K562 (cell line): ENCODE measurements at regions not wholly inside any gene's neighbourhood (a gene's known extent, or its start where the extent isn't known, plus 50 kb on each side); places are given as distances from the start of the nearest gene placed in this dataset.

Experiments used
- ARNT ChIP-seq, 2 experiments: fragments of 450-650 bp; IDR thresholded peaks; 2 replicates each; pipeline ENCODE4 v1.6.1; 2016; ENCODE audit warnings: mild to moderate bottlenecking in 1 of 2
- BRD9 ChIP-seq: fragments of 450-650 bp; IDR thresholded peaks from 2 replicates; pipeline ENCODE4 v1.6.1; 2018; ENCODE audit warnings: low read depth; ENCODE audit not compliant: partially characterized antibody
- EHMT2 ChIP-seq: fragments of 450-650 bp; IDR thresholded peaks from 2 replicates; pipeline ENCODE4 v1.6.1; 2018; ENCODE audit warnings: antibody characterized with exemption
- EP400 ChIP-seq: fragments of 450-650 bp; IDR thresholded peaks from 2 replicates; pipeline ENCODE4 v1.6.1; 2017; ENCODE audit warnings: antibody characterized with exemption, mild to moderate bottlenecking, moderate library complexity
- FOXJ3 ChIP-seq: sonication (generic); formaldehyde crosslinking; IDR thresholded peaks from 2 replicates; pipeline ENCODE4 v1.4.0; 2020; ENCODE audit warnings: mild to moderate bottlenecking, missing genetic modification reagents
- HEY1 ChIP-seq: fragments of 250-450 bp; sonication (Bioruptor Pico); IDR thresholded peaks from 2 replicates; pipeline ENCODE4 v1.5.0; 2020; ENCODE audit warnings: mild to moderate bottlenecking, moderate library complexity, borderline replicate concordance
- HNRNPUL1 ChIP-seq: fragments of 200-400 bp; formaldehyde crosslinking; IDR thresholded peaks from 2 replicates; pipeline ENCODE4 v1.6.1; 2017; ENCODE audit warnings: low read length
- KDM2B ChIP-seq: fragments of 250-450 bp; sonication (Bioruptor Pico); IDR thresholded peaks from 2 replicates; pipeline ENCODE4 v1.8.0; 2021; ENCODE audit warnings: mild to moderate bottlenecking, moderate library complexity
- NFIC ChIP-seq: fragments of 450-650 bp; IDR thresholded peaks from 2 replicates; pipeline ENCODE4 v1.6.1; 2017; ENCODE audit warnings: mild to moderate bottlenecking, inconsistent platforms
- PCBP2 ChIP-seq: fragments of 200-400 bp; formaldehyde crosslinking; IDR thresholded peaks from 2 replicates; pipeline ENCODE4 v1.6.1; 2018; ENCODE audit warnings: low read length, low read depth, mild to moderate bottlenecking, moderate library complexity; ENCODE audit not compliant: poor library complexity, severe bottlenecking
- U2AF2 ChIP-seq: fragments of 200-400 bp; formaldehyde crosslinking; optimal IDR thresholded peaks from 2 replicates; pipeline ENCODE3; 2017; ENCODE audit warnings: low read depth, mild to moderate bottlenecking, low read length
- ZC3H4 ChIP-seq: sonication (generic); formaldehyde crosslinking; IDR thresholded peaks from 2 replicates; pipeline ENCODE4 v1.9.0; 2021; ENCODE audit warnings: missing genetic modification reagents, borderline replicate concordance
- ZKSCAN8 ChIP-seq: fragments of 200-800 bp; sonication (Bioruptor generic); IDR thresholded peaks from 2 replicates; pipeline ENCODE4 v1.6.1; 2016; ENCODE audit warnings: missing genetic modification characterization, missing compliant biosample characterization
- ZNF12 ChIP-seq: sonication (generic); formaldehyde crosslinking; IDR thresholded peaks from 2 replicates; pipeline ENCODE4 v1.4.0; 2020; ENCODE audit warnings: mild to moderate bottlenecking, missing genetic modification reagents
- ZNF311 ChIP-seq: fragments of 250-450 bp; sonication (Bioruptor Pico); IDR thresholded peaks from 2 replicates; pipeline ENCODE4 v1.4.0; 2020; ENCODE audit warnings: mild to moderate bottlenecking, moderate library complexity
- ZNF41 ChIP-seq: fragments of 250-450 bp; sonication (Bioruptor Pico); conservative IDR thresholded peaks from 2 replicates; pipeline ENCODE4 v1.4.0; 2020; ENCODE audit warnings: mild to moderate bottlenecking
- TF ChIP-seq, protein P1 (sequence below): fragments of 450-650 bp; IDR thresholded peaks from 2 replicates; pipeline ENCODE4 v1.6.1; 2014; ENCODE audit warnings: low read depth, mild to moderate bottlenecking, moderate library complexity, borderline replicate concordance
- TF ChIP-seq, protein P2 (sequence below): IDR thresholded peaks from 3 replicates; pipeline ENCODE4 v1.6.1; 2011; ENCODE audit warnings: borderline replicate concordance, mild to moderate bottlenecking; ENCODE audit not compliant: insufficient read length, insufficient read depth
- TF ChIP-seq, protein P3 (sequence below): fragments of 450-650 bp; formaldehyde crosslinking; IDR thresholded peaks from 2 replicates; pipeline ENCODE4 v1.4.0; 2020; ENCODE audit warnings: mild to moderate bottlenecking, moderate library complexity
- TF ChIP-seq, protein P4 (sequence below): sonication (generic); formaldehyde crosslinking; IDR thresholded peaks from 2 replicates; pipeline ENCODE4 v1.8.0; 2023; ENCODE audit warnings: mild to moderate bottlenecking, missing genetic modification reagents

DNA sequence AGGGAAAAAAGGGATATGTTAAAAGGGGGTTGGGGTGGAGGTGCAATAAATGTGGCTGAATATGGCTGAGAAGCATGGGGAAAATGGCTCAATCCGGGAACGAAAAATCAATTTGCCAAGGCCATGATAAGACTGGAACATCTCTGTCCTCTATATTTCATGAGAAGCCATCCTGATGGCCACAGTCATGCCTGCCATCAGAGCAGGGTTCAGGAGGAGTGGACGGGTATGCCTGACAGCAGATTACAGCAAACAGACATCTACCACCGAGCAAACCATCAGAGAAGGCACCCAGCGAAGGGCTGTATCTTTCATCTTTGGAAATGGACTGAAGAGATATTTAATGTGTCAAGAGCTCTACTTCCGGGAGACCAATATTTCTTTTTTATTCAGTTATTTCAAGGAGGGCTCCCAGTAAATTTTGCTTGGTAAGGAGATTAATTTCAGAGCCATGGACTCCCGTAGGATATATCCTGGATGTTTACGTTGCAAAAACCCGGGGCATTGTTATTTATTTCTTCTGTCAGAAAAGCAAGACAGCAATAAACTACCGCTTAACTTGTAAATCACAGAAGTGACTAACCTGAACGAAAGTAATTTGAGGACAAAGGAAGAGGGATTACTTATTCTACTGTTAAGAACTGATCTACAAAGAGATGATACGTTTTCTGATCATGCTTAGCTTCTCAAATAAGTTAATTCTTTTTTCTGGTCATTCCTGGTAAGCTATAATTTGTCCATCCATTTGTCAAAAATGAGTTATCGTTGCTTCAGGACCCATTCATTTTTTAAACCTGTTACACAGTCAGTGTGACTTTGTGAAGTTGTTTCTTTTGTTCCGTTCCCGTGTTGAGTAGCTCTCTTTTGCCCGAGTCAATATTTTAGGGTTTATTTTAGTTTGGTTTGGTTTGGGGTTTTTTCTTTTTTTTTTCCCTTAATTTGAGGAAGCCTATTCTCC is 80.6 kb upstream of the CHD2 start (continued):
- TF ChIP-seq, protein P1, sequence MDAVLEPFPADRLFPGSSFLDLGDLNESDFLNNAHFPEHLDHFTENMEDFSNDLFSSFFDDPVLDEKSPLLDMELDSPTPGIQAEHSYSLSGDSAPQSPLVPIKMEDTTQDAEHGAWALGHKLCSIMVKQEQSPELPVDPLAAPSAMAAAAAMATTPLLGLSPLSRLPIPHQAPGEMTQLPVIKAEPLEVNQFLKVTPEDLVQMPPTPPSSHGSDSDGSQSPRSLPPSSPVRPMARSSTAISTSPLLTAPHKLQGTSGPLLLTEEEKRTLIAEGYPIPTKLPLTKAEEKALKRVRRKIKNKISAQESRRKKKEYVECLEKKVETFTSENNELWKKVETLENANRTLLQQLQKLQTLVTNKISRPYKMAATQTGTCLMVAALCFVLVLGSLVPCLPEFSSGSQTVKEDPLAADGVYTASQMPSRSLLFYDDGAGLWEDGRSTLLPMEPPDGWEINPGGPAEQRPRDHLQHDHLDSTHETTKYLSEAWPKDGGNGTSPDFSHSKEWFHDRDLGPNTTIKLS: no peak
- no peak for TF ChIP-seq EP400
- TF ChIP-seq EHMT2: peak; percentile 18; the same call in 1 of the 2 replicates
- TF ChIP-seq HNRNPUL1: no peak
- TF ChIP-seq FOXJ3 (CRISPR knock-in tag): no peak
- no peak for TF ChIP-seq PCBP2
- peak; percentile 31; the same call in 1 of the 2 replicates for TF ChIP-seq ZKSCAN8 (CRISPR knock-in tag)
- TF ChIP-seq ARNT (IDR thresholded peaks at IDR 0.05): peak in 1 of 2 experiments; percentile 54; a peak in 2 of 4 replicates
- TF ChIP-seq ZC3H4 (CRISPR knock-in tag): no peak
- no peak for TF ChIP-seq ZNF12 (CRISPR knock-in tag)
- TF ChIP-seq, protein P2, sequence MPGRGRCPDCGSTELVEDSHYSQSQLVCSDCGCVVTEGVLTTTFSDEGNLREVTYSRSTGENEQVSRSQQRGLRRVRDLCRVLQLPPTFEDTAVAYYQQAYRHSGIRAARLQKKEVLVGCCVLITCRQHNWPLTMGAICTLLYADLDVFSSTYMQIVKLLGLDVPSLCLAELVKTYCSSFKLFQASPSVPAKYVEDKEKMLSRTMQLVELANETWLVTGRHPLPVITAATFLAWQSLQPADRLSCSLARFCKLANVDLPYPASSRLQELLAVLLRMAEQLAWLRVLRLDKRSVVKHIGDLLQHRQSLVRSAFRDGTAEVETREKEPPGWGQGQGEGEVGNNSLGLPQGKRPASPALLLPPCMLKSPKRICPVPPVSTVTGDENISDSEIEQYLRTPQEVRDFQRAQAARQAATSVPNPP: no peak
- no peak for TF ChIP-seq KDM2B (CRISPR knock-in tag)
- no peak for TF ChIP-seq ZNF311 (CRISPR knock-in tag)
- no peak for TF ChIP-seq NFIC
- TF ChIP-seq, protein P3, sequence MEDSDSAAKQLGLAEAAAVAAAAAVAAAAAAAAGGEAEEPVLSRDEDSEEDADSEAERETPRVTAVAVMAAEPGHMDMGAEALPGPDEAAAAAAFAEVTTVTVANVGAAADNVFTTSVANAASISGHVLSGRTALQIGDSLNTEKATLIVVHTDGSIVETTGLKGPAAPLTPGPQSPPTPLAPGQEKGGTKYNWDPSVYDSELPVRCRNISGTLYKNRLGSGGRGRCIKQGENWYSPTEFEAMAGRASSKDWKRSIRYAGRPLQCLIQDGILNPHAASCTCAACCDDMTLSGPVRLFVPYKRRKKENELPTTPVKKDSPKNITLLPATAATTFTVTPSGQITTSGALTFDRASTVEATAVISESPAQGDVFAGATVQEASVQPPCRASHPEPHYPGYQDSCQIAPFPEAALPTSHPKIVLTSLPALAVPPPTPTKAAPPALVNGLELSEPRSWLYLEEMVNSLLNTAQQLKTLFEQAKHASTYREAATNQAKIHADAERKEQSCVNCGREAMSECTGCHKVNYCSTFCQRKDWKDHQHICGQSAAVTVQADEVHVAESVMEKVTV: no peak
- peak; percentile 30 for TF ChIP-seq BRD9
- no peak for TF ChIP-seq ZNF41
- no peak for TF ChIP-seq HEY1 (CRISPR knock-in tag)
- TF ChIP-seq, protein P4, sequence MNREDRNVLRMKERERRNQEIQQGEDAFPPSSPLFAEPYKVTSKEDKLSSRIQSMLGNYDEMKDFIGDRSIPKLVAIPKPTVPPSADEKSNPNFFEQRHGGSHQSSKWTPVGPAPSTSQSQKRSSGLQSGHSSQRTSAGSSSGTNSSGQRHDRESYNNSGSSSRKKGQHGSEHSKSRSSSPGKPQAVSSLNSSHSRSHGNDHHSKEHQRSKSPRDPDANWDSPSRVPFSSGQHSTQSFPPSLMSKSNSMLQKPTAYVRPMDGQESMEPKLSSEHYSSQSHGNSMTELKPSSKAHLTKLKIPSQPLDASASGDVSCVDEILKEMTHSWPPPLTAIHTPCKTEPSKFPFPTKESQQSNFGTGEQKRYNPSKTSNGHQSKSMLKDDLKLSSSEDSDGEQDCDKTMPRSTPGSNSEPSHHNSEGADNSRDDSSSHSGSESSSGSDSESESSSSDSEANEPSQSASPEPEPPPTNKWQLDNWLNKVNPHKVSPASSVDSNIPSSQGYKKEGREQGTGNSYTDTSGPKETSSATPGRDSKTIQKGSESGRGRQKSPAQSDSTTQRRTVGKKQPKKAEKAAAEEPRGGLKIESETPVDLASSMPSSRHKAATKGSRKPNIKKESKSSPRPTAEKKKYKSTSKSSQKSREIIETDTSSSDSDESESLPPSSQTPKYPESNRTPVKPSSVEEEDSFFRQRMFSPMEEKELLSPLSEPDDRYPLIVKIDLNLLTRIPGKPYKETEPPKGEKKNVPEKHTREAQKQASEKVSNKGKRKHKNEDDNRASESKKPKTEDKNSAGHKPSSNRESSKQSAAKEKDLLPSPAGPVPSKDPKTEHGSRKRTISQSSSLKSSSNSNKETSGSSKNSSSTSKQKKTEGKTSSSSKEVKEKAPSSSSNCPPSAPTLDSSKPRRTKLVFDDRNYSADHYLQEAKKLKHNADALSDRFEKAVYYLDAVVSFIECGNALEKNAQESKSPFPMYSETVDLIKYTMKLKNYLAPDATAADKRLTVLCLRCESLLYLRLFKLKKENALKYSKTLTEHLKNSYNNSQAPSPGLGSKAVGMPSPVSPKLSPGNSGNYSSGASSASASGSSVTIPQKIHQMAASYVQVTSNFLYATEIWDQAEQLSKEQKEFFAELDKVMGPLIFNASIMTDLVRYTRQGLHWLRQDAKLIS: no peak
- no peak for TF ChIP-seq U2AF2
